Stromal cell of bone marrow (primary cell): ENCODE measurements at regions not wholly inside any gene's neighbourhood (a gene's known extent, or its start where the extent isn't known, plus 50 kb on each side); places are given as distances from the start of the nearest gene placed in this dataset.
"Not testable (repeated sequence)": the region's sequence is repeated elsewhere in the genome, so short reads cannot be mapped to it uniquely, and the experiment has no call there.

Experiments
- DNase-seq: peaks from one replicate; pipeline ENCODE4 v3.0.0-alpha.2; 2012; ENCODE audit warnings: low read depth

DNA sequence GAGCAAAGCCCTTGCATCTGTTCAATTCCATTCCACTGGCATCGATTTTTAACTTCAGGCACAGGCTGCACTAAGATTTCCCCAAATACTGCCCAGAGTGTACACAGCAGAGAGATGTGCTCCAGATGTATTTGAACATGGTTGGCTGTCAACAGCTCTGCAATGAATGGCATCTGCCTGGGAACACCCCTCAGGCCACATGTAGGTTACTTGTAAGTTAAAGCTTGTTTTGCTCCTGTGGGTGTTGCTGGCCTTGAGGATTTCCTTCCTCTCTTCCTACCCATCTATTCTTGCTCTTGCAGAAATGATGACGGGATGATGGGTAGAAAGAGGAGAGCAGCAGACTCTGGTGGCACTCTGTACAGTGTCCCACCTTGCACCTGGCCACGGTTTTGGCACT is 69.3 kb upstream of the HELT start:
- DNase-seq: no peak

DNA sequence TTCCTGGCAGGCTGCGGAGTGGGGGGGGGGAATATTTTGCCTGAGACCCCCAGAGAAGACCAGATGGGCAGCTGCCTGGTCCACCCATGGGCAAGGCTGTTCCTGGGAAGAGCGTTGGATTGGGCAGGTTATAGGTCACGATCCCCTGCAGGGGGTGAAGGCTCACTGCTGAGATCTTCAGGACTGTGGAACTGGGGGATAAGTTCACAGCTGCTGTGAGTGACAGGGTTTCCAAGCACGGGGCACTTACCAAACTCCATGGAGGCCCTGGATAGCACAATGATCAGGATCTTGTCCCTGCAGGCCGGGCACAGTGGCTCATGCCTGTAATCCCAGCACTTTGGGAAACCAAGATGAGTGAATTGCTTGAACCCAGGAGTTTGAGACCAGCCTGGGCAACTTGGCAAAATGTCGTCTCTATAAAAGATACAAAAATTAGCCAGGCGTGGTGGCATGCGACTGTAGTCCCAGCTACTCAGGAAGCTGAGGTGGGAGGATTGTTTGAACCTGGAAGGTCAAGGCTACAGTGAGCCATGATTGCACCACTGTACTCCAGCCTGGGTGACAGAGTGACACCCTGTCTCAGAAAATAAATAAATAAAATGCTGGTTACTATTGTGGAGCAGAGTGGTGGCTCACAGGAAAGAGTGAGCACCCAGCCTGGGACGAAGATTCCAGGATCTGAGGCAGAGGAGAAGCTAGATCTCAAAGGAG is 68.0 kb upstream of the HELT start:
- no peak for DNase-seq

DNA sequence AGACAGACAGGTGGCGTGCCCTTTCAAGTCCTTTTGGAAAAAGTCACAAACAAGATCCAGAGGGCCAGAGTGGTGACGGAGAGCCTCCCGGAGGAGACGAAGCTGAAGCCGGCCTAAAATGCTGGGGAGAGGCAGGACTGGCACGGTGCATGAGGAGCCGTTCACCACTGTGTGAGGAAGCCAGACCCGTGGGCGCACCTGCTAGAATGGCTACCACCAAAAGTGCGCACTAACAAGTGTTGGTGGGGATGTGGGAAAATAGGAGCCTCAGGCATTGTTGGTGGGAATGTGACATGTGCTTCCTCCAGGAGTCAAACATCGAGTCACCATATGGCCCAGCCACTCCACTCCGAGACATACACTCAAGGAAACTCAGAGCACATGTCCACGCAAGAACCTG is 67.4 kb upstream of the HELT start:
- DNase-seq: no peak

DNA sequence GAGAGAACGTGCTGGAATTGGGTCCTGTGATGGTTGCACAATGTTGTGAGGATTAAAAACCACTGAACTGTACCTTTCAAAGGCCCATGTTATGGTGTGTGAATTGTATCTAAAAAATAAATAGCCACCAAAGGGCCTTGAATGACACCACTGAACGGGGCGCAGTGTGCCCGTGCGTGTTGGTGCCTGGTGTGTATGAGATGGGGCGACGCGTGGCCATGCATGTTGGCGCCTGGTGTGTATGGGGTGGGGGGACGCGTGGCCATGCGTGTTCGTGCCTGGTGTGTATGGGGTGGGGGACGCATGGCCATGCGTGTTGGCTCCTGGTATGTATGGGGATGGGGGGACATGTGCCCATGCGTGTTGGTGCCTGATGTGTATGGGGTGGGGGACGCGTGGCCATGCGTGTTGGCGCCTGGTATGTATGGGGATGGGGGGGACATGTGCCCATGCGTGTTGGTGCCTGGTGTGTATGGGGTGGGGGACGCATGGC is 66.6 kb upstream of the HELT start:
- no peak for DNase-seq

DNA sequence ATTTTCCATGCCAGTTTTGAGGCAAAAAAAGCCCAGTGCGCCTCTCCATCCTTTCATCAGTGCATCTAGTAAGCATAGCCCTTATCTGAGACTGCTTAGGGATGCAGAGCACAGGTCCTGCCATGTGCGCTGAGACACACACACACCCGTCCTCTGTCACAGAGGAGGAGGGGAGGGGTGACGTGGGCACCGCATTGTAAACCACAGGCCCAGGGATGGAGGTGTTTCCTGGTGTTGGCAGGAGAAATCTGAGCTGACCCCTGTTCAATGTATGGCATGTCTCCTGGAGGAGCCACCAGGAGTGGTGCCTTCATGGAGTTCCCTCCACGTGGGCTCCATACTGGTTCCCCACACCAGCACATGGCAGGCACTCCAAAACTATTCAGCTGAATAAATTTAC is 65.8 kb upstream of the HELT start:
- no peak for DNase-seq

DNA sequence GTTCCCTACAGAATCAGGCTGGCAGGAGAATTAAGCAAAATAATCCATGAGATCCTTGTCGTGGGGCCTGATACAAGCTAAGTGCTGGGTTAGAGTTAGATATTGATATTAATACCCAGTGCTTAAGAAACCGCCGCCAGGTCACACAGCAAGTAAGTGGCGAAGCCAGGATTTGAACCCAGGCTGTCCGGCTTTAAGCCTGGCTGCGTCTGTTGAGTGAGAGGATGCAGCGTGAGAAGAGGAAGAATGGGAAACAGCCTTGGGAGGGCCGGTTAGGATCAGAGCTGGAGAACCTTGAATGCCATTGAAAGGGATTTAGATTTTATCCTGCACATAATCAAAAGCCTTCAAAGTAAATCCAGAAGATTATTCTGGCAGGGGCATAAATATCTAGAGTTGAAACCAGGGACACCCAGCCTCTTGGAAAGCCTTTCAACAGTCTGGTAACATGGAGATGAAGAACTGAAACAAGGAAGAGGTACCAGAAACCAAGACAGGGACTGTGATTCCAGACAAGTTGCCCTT is 64.8 kb upstream of the HELT start:
- DNase-seq: no peak

GRCh38 chr4:184953971-184954370 is 64.3 kb upstream of the HELT start:
- no peak for DNase-seq

- no peak for DNase-seq
Observed at GRCh38 chr4:184954482-184954881, 63.8 kb upstream of the HELT start.

DNA sequence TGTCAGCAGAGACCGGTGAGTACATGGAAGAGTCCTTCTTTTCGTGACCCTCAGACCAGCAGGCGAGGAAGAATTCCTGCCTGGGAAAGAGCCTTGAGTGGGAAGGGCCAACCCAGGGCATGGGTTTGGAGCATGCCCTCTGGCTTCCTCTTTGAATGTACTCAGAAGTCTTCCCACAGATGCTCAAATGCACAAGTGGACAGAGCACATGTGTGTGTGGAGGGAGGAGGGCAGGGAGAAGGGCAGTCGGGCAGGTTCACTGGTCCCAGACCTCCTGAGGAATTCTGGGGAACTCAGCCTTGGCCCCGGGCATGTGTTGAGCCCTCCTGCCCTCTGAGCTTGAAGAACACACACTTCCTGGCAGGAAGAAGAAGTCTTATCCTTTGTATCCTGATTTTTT is 63.2 kb upstream of the HELT start:
- no peak for DNase-seq

DNA sequence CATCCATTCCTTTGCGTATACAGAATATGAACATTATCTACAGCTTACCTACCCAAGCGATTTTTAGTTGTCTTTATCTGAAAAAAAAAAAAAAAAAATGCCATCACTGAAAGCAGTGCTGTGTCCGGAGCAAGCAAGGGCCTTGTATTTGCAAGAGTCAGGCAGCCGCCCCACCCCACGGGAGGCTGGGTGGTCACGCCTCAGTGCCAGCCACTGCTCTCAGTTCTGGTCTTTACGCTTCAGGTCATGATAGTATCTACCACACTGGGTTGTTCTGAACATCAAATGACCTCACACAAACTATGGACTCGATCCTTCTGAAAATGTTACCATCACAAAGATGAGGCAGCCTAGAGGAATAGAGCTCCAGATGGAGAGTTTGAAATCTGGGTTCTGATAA is 62.7 kb upstream of the HELT start:
- no peak for DNase-seq

DNA sequence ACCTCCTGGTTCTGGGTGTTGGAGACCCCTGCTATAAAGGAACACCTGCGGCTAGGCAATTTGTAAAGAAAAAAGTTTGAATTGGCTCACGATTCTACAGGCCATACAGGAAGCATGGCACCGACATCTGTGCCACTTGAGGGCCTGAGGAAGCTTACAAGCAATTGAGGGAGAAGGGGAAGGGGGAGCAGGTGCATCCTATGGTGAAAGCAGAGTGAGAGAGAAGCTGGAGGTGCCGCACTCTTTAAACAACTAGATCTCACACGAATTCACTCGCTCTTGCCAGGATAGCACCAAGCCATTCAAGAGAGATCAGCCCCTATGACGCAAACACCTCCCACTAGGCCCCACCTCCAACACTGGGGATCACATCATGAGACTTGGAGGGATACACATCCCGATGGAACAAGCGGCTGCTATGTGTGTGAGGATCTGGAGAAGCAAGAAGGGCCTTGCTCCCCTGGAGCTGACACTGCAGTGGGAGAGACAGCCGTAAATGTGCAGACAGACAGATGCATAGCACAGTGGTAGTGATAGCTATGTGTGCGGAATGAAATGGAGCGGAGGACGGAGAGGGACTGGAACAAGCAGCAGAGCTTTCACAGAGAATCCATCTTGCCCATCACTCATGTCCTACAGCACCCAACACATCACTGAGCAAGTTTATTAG is 60.7 kb upstream of the HELT start:
- no peak for DNase-seq

DNA sequence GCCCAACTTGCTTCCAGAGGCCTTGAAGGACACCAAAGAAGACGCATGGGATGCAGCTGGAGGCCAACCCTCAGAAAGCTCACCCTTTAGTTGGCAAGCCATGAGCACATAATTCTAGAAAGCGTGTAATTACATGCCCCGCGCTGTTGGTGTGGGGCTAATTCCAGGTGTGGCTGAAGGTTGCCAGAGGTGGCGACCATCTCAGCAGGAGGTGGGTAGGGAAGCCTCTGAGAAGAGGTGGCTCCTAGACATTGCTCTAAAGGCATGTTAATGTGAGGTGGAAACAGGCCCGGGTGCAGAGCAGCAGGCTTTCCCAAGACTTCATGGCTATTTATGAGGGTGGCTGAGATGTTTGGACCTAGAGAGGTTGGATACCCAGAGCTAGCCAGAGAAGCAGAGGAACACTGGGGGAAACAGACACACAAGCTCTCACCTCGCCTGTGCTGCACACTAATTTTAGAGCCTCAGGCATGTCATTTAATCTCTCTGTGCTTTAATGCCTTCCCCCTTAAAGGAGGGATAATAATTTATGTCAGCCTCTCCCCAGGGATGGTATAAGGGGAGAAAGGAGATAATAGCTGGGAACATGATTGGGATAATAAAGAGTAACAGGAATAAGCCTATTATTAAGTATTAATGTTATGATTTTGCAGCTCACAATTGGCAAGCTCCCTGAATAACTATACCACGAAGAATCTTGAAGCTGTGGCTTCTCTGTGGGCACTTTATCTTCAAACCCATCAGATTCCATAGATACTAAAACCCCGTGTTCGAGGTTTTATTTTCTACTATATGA is 60.0 kb upstream of the HELT start:
- DNase-seq: no peak

- no peak for DNase-seq
Observed at GRCh38 chr4:184958923-184959210, 59.4 kb upstream of the HELT start.

GRCh38 chr4:184959309-184959708 is 59.0 kb upstream of the HELT start:
- DNase-seq: no peak

GRCh38 chr4:184959786-184960185 is 58.5 kb upstream of the HELT start:
- no peak for DNase-seq

- DNase-seq: no peak
Observed at GRCh38 chr4:184960505-184960971, 57.8 kb upstream of the HELT start.

DNA sequence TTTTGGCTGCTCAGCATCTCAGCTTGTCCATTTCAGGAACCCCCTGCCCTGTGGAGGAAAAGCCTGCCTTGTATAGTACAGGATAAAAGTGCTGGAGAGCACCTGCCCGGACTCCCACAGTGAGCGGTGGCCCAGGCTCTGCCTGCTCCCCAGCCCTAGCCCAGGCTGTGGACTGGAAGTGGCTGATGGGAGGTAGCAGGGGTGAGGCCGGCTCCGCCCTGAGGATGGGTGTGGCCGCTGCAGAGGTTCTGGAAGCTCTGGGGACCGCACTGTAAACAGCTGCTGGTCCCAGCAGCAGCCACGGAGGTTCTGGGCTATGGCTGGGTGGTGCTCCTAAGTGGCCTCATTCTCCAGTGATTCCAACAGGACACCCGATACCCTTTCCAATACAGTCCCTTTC is 56.6 kb upstream of the HELT start:
- no peak for DNase-seq

DNA sequence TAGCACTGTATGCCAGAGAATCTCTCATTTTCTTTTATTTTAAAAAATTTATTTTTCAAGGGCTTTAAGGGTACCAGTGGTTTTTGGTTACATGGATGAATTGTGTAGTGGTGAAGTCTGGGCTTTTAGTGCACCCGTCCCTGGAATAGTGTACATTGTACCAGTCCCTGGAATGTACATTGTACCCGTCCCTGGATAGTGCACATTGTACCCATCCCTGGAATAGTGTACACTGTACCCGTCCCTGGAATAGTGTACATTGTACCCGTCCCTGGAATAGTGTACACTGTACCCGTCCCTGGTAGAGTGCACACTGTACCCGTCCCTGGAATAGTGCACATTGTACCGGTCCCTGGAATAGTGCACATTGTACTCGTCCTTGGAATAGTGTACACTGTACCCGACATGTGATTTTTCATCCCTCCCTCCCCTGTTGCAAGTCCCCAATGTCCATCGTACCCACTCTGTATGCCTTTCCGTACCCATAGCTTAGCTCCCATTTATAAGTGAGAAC is 56.1 kb upstream of the HELT start:
- no peak for DNase-seq

- not testable (repeated sequence) for DNase-seq
Observed at GRCh38 chr4:184965230-184966050, 52.9 kb upstream of the HELT start.

- DNase-seq: not testable (repeated sequence)
Observed at GRCh38 chr4:184966051-184966691, 52.1 kb upstream of the HELT start.

DNA sequence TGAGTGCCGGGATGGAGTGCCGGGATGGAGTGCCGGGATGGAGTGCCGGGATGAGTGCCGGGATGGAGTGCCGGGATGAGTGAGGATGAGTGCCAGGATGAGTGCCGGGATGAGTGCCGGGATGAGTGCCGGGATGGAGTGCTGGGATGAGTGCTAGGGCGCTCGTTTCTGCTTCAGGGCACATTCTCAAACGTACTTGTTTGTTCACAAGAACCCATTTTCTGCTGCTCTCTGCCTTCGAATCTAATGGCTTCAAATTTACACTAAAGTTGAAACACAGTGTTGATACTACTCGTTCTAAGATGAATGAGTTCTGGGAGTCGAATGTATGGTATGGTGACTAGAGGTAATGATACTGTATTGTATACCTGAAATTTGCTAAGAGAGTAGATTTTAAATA is 50.6 kb upstream of the HELT start:
- not testable (repeated sequence) for DNase-seq
